ENCODE measurements at regions not wholly inside any gene's neighbourhood (a gene's known extent, or its start where the extent isn't known, plus 50 kb on each side); places are given as distances from the start of the nearest gene placed in this dataset.

GRCh38 chr2:19131871-19132270 is 226.6 kb downstream of the OSR1 start:
- no peak for DNase-seq

- no peak for DNase-seq
These were observed 230.3 kb downstream of the OSR1 start for GRCh38 chr2:19128148-19128547.

GRCh38 chr2:19127616-19128015 is 230.8 kb downstream of the OSR1 start:
- no peak for DNase-seq

GRCh38 chr2:19125901-19126680 is 232.3 kb downstream of the OSR1 start:
- DNase-seq = no peak

GRCh38 chr2:19124135-19124534 is 234.3 kb downstream of the OSR1 start:
- DNase-seq = no peak

- no peak for DNase-seq
These were observed 234.9 kb downstream of the OSR1 start for GRCh38 chr2:19123556-19123955.

- no peak for DNase-seq
These were observed 236.2 kb downstream of the OSR1 start for GRCh38 chr2:19122220-19122619.

GRCh38 chr2:19120941-19121750 is 237.3 kb downstream of the OSR1 start:
- no peak for DNase-seq

GRCh38 chr2:19120181-19120580 is 238.2 kb downstream of the OSR1 start:
- DNase-seq = no peak

- DNase-seq = no peak
These were observed 239.0 kb downstream of the OSR1 start for GRCh38 chr2:19119326-19120001.

- no peak for DNase-seq
These were observed 241.5 kb downstream of the OSR1 start for GRCh38 chr2:19116918-19117317.

- no peak for DNase-seq
These were observed 243.6 kb downstream of the OSR1 start for GRCh38 chr2:19114754-19115231.

- no peak for DNase-seq
These were observed 244.3 kb downstream of the OSR1 start for GRCh38 chr2:19114126-19114525.

- no peak for DNase-seq
These were observed 247.1 kb downstream of the OSR1 start for GRCh38 chr2:19111354-19111753.

- DNase-seq = no peak
These were observed 248.9 kb downstream of the OSR1 start for GRCh38 chr2:19109518-19109917.

GRCh38 chr2:19106376-19106775 is 252.0 kb downstream of the OSR1 start:
- no peak for DNase-seq

- DNase-seq = no peak
These were observed 253.9 kb downstream of the OSR1 start for GRCh38 chr2:19104503-19104902.

- DNase-seq = no peak
These were observed 255.6 kb downstream of the OSR1 start for GRCh38 chr2:19102696-19103423.

- no peak for DNase-seq
These were observed 256.5 kb downstream of the OSR1 start for GRCh38 chr2:19101968-19102367.

GRCh38 chr2:19100570-19100969 is 257.9 kb downstream of the OSR1 start:
- DNase-seq = no peak

- DNase-seq = no peak
These were observed 259.2 kb downstream of the OSR1 start for GRCh38 chr2:19099181-19099580.

- no peak for DNase-seq
These were observed 259.8 kb downstream of the OSR1 start for GRCh38 chr2:19098467-19099160.

All from CD4-positive, alpha-beta T cell treated with Interleukin-10 for 1 hour (primary cell).